B cell (primary cell): ENCODE measurements at regions not wholly inside any gene's neighbourhood (a gene's known extent, or its start where the extent isn't known, plus 50 kb on each side); places are given as distances from the start of the nearest gene placed in this dataset.

Experiments
- ATAC-seq: fragments of 200-7000 bp; cut with Tn5 transposase; one replicate; pipeline ENCODE4 v1.10.0; 2021; ENCODE audit warnings: low read depth, mild to moderate bottlenecking, moderate number of reproducible peaks, moderate library complexity
- CTCF ChIA-PET: fragments of 350-600 bp; sonication (Branson Sonifier 250); formaldehyde crosslinking; loops from one replicate; lab custom pipeline; 2021; ENCODE audit warnings: antibody characterized with exemption, inconsistent platforms; lab: Charles Lee
- POLR2A ChIA-PET: fragments of 350-600 bp; sonication (Branson Sonifier 250); formaldehyde crosslinking; loops from one replicate; lab custom pipeline; 2021; ENCODE audit warnings: antibody characterized with exemption; lab: Charles Lee
- DNase-seq: peaks from one replicate; pipeline ENCODE4 v3.0.0; 2013
- H2AFZ ChIP-seq: 2 replicates; pipeline ENCODE4 v1.6.1; 2012; ENCODE audit warnings: mild to moderate bottlenecking, low read depth, low read length; ENCODE audit not compliant: insufficient read depth, poor library complexity, severe bottlenecking
- H3K27ac ChIP-seq, 2 donors: 1 replicate in 1 of 2; 2 replicates in 1 of 2; pipeline ENCODE4 v1.5.1; 2012 to 2013; ENCODE audit warnings: low read length in 2 of 2, mild to moderate bottlenecking in 2 of 2, moderate library complexity in 1 of 2
- H3K27me3 ChIP-seq, 4 experiments: fragments of 200-600 bp in 1 of 4; sonication (generic) in 1 of 4; replicated peaks in 1 of 4; 1 replicate in 2 of 4; 2 replicates in 2 of 4; pipeline versions ENCODE4 v1.6.1 to v1.7.0; 2013 to 2016; ENCODE audit warnings: low read length in 3 of 4, mild to moderate bottlenecking in 2 of 4, mixed read lengths in 1 of 4, moderate library complexity in 1 of 4; ENCODE audit not compliant: insufficient read depth in 4 of 4, control insufficient read depth in 3 of 4; ENCODE audit errors: control extremely low read depth in 1 of 4
- H3K36me3 ChIP-seq, 2 experiments: replicated peaks in 1 of 2; 1 replicate in 1 of 2; 2 replicates in 1 of 2; pipeline versions ENCODE4 v1.6.1 to v1.7.1; 2013; ENCODE audit warnings: low read length in 1 of 2; ENCODE audit not compliant: insufficient read depth in 2 of 2, control insufficient read depth in 1 of 2; ENCODE audit errors: control extremely low read depth in 1 of 2, extremely low read depth in 1 of 2
- H3K4me1 ChIP-seq, 2 donors: fragments of 200-600 bp in 1 of 2; sonication (generic) in 1 of 2; 1 replicate in 1 of 2; 2 replicates in 1 of 2; pipeline versions ENCODE4 v1.5.1 to v1.6.1; 2013 to 2017; ENCODE audit warnings: low read length in 2 of 2; ENCODE audit not compliant: control insufficient read depth in 2 of 2, insufficient read depth in 2 of 2
- H3K4me2 ChIP-seq: replicated peaks from 2 replicates; pipeline ENCODE3; 2012; ENCODE audit warnings: mild to moderate bottlenecking, low read depth, low read length; ENCODE audit not compliant: poor library complexity, severe bottlenecking
- H3K4me3 ChIP-seq, 5 experiments: fragments of 200-600 bp in 1 of 5; sonication (generic) in 1 of 5; 1 replicate in 3 of 5; 2 replicates in 2 of 5; pipeline versions ENCODE4 v1.5.1 to v1.7.0; 2011 to 2016; ENCODE audit warnings: low read length in 4 of 5, mild to moderate bottlenecking in 4 of 5, low read depth in 2 of 5, control low read depth in 1 of 5, moderate library complexity in 1 of 5; ENCODE audit not compliant: insufficient read depth in 1 of 5; ENCODE audit errors: control extremely low read depth in 1 of 5, extremely low read depth in 1 of 5
- H3K79me2 ChIP-seq: fragments of 200-600 bp; sonication (generic); one replicate; pipeline ENCODE4 v1.6.0; 2016; ENCODE audit warnings: low read length; ENCODE audit not compliant: control insufficient read depth, insufficient read depth
- H3K9ac ChIP-seq: fragments of 200-600 bp; sonication (generic); 2 replicates; pipeline ENCODE4 v1.6.1; 2017; ENCODE audit warnings: mild to moderate bottlenecking, low read length, moderate library complexity
- H3K9me3 ChIP-seq, 3 donors: one replicate each; pipeline versions ENCODE4 v1.6.1 to v1.7.1; 2013; ENCODE audit warnings: low read length in 2 of 3; ENCODE audit not compliant: control insufficient read depth in 2 of 3, insufficient read depth in 1 of 3; ENCODE audit errors: control extremely low read depth in 1 of 3
- H4K20me1 ChIP-seq: 2 replicates; pipeline ENCODE4 v1.6.0; 2012; ENCODE audit warnings: mild to moderate bottlenecking, low read length; ENCODE audit not compliant: insufficient read depth, control insufficient read depth, poor library complexity, severe bottlenecking
- H3K27ac Mint-ChIP-seq: one replicate; pipeline ENCODE4 v1.8.0; 2021; ENCODE audit warnings: mixed read lengths
- H3K27me3 Mint-ChIP-seq: one replicate; pipeline ENCODE4 v1.8.0; 2021; ENCODE audit warnings: mixed read lengths
- H3K4me1 Mint-ChIP-seq: one replicate; pipeline ENCODE4 v1.8.0; 2021; ENCODE audit warnings: mixed read lengths
- H3K4me3 Mint-ChIP-seq: one replicate; pipeline ENCODE4 v1.8.0; 2021; ENCODE audit warnings: mixed read lengths
- H3K9me3 Mint-ChIP-seq: one replicate; pipeline ENCODE4 v1.8.0; 2022; ENCODE audit warnings: mixed read lengths; ENCODE audit not compliant: insufficient read depth
- EZH2 ChIP-seq: IDR thresholded peaks from 2 replicates; pipeline ENCODE4 v1.6.1; 2012; ENCODE audit warnings: borderline replicate concordance, low read depth, mild to moderate bottlenecking, moderate library complexity, low read length; ENCODE audit not compliant: insufficient read depth, poor library complexity, severe bottlenecking
- WGBS: methylation state at CpG from one replicate; pipeline ENCODE4 v1.1.5; 2013; ENCODE audit warnings: missing lambda C conversion rate; ENCODE audit not compliant: insufficient coverage; 5-methylcytosine and 5-hydroxymethylcytosine counted together
- intact Hi-C: fragments of 100-400 bp; cut with micrococcal nuclease; formaldehyde crosslinking; loops from one replicate; pipeline ENCODE4 v1.10.0; 2022
- TF ChIP-seq, protein P1 (sequence below): fragments of 200-600 bp; IDR thresholded peaks from one replicate; pipeline ENCODE4 v1.8.0; 2022; ENCODE audit warnings: antibody characterized with exemption, mild to moderate bottlenecking

DNA sequence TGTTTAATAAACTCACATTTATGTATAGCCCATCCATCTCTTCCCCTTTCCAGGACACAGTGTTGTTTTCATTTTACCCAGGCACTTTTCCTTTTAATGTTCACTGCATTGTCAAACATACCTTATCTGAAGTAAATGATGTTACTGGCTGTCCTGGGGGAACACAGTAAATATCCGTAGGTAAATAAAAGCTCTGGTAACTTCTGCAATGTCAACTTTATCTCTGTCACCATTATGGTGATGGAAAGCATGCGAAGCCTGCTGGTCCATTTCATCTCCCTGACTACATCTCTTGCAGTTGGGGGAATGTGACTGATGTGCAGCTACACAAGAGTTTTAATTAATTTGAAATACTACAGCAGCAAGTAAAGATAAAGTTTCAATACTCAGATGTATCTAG lies 1162.1 kb upstream of the SEMA6A start:
- no peak overlapping the region for H3K27ac ChIP-seq
- H3K79me2 ChIP-seq: no peaks in the 10 kb centered on the region
- H3K9me3 Mint-ChIP-seq: peaks cover 4% of the 10 kb centered on the region
- no peak for ATAC-seq
- 89% methylated on average over 1 of the region's 2 CpGs for WGBS
- no peak overlapping the region for H3K9ac ChIP-seq
- no peaks in the 10 kb centered on the region for H3K27me3 ChIP-seq
- no peak overlapping the region for H3K4me3 ChIP-seq
- no peak for TF ChIP-seq EZH2
- TF ChIP-seq, protein P1, sequence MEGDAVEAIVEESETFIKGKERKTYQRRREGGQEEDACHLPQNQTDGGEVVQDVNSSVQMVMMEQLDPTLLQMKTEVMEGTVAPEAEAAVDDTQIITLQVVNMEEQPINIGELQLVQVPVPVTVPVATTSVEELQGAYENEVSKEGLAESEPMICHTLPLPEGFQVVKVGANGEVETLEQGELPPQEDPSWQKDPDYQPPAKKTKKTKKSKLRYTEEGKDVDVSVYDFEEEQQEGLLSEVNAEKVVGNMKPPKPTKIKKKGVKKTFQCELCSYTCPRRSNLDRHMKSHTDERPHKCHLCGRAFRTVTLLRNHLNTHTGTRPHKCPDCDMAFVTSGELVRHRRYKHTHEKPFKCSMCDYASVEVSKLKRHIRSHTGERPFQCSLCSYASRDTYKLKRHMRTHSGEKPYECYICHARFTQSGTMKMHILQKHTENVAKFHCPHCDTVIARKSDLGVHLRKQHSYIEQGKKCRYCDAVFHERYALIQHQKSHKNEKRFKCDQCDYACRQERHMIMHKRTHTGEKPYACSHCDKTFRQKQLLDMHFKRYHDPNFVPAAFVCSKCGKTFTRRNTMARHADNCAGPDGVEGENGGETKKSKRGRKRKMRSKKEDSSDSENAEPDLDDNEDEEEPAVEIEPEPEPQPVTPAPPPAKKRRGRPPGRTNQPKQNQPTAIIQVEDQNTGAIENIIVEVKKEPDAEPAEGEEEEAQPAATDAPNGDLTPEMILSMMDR: no peak
- intact Hi-C loops: no loop called here
- H3K4me1 ChIP-seq: no peaks in the 10 kb centered on the region
- H4K20me1 ChIP-seq: no peaks in the 10 kb centered on the region
- no peak overlapping the region for H2AFZ ChIP-seq
- no peak overlapping the region for H3K27ac Mint-ChIP-seq
- DNase-seq: no peak
- H3K4me2 ChIP-seq: no peak overlapping the region
- ChIA-PET POLR2A (no interaction called here), CTCF (no interaction called here)
- peaks cover 0 to 3% (median 0%) of the 10 kb centered on the region in 3 donors for H3K9me3 ChIP-seq
- no peaks in the 10 kb centered on the region for H3K27me3 Mint-ChIP-seq
- H3K36me3 ChIP-seq: no peaks in the 10 kb centered on the region
- no peak overlapping the region for H3K4me3 Mint-ChIP-seq
- no peaks in the 10 kb centered on the region for H3K4me1 Mint-ChIP-seq

DNA sequence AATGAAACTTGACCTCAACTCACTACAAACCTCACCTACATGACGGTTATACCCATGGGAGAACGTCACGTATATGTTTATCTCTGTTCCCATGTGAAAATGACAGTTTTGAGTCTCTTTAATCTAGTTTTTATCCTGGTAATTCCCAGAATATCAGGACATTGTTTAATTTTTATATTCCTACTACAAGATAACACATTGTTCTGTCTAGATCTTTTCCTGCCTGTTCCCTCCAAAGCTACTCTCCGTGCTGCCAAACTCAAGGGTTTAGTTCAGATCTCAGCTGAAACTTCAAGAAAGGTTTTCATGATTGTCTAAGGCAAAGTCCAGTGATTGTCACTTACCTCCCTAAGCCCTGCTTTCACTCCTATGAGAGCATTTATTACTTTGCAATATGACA lies 1159.4 kb upstream of the SEMA6A start:
- no peak for ATAC-seq
- no peak for DNase-seq
- Histone ChIP-seq H3K9me3 (peaks cover 0 to 3% (median 0%) of the 10 kb centered on the region in 3 donors), H3K4me1 (no peaks in the 10 kb centered on the region), H2AFZ (no peak overlapping the region), H3K4me3 (no peak overlapping the region), H3K27me3 (no peaks in the 10 kb centered on the region), H3K9ac (no peak overlapping the region), H3K36me3 (no peaks in the 10 kb centered on the region), H3K4me2 (no peak overlapping the region), H4K20me1 (no peaks in the 10 kb centered on the region), H3K79me2 (no peaks in the 10 kb centered on the region), H3K27ac (no peak overlapping the region)
- H3K27me3 Mint-ChIP-seq: no peaks in the 10 kb centered on the region
- CTCF ChIA-PET: no interaction called here
- POLR2A ChIA-PET: no interaction called here
- intact Hi-C loops: no loop called here
- 70% methylated on average over 2 of the region's 4 CpGs for WGBS
- peaks cover 3% of the 10 kb centered on the region for H3K9me3 Mint-ChIP-seq
- no peak overlapping the region for H3K27ac Mint-ChIP-seq
- H3K4me1 Mint-ChIP-seq: no peaks in the 10 kb centered on the region
- H3K4me3 Mint-ChIP-seq: no peak overlapping the region
- no peak for TF ChIP-seq EZH2
- TF ChIP-seq, protein P1: no peak
